H9 (cell line): ENCODE measurements at regions not wholly inside any gene's neighbourhood (a gene's known extent, or its start where the extent isn't known, plus 50 kb on each side); places are given as distances from the start of the nearest gene placed in this dataset.

ENCODE experiments used
- DNase-seq: peaks from one replicate; pipeline ENCODE4 v3.0.0-alpha.2; 2017
- H2AFZ ChIP-seq: one replicate; pipeline ENCODE4 v1.6.1; 2013; ENCODE audit warnings: mild to moderate bottlenecking, low read length, control low read depth, moderate library complexity
- H2AK5ac ChIP-seq: 2 replicates; pipeline ENCODE4 v1.6.1; 2013; ENCODE audit warnings: low read length, control low read depth, mixed read lengths; ENCODE audit not compliant: insufficient read length
- H2BK120ac ChIP-seq: one replicate; pipeline ENCODE4 v1.6.1; 2013; ENCODE audit warnings: low read depth, mild to moderate bottlenecking, low read length, control low read depth, inconsistent platforms; ENCODE audit not compliant: poor library complexity, severe bottlenecking
- H2BK12ac ChIP-seq: 2 replicates; pipeline ENCODE4 v1.6.1; 2013; ENCODE audit warnings: low read length, control low read depth, mixed read lengths, low read depth; ENCODE audit not compliant: insufficient read length
- H2BK15ac ChIP-seq: 2 replicates; pipeline ENCODE4 v1.6.1; 2013; ENCODE audit warnings: low read depth, low read length, control low read depth
- H2BK20ac ChIP-seq: one replicate; pipeline ENCODE4 v1.6.1; 2013; ENCODE audit warnings: low read depth, mild to moderate bottlenecking, low read length, control low read depth, inconsistent platforms; ENCODE audit not compliant: poor library complexity, severe bottlenecking
- H2BK5ac ChIP-seq: 2 replicates; pipeline ENCODE4 v1.6.1; 2013; ENCODE audit warnings: low read length, control low read depth, mixed read lengths; ENCODE audit not compliant: insufficient read length
- H3K14ac ChIP-seq: 2 replicates; pipeline ENCODE4 v1.6.1; 2013; ENCODE audit warnings: low read length, control low read depth; ENCODE audit not compliant: insufficient read depth
- H3K18ac ChIP-seq: 2 replicates; pipeline ENCODE4 v1.6.1; 2013; ENCODE audit warnings: low read depth, mild to moderate bottlenecking, mixed read lengths, low read length, control low read depth; ENCODE audit not compliant: insufficient read length
- H3K23ac ChIP-seq: 2 replicates; pipeline ENCODE4 v1.6.1; 2013; ENCODE audit warnings: low read length, control low read depth, mixed read lengths, low read depth; ENCODE audit not compliant: insufficient read length
- H3K23me2 ChIP-seq: 2 replicates; pipeline ENCODE4 v1.6.1; 2013; ENCODE audit warnings: low read depth, mild to moderate bottlenecking, mixed read lengths, low read length, control low read depth; ENCODE audit not compliant: insufficient read length, poor library complexity, severe bottlenecking
- H3K27ac ChIP-seq: 2 replicates; pipeline ENCODE4 v1.5.1; 2013; ENCODE audit warnings: low read length, control low read depth, mixed read lengths, low read depth; ENCODE audit not compliant: insufficient read length
- H3K27me3 ChIP-seq: 2 replicates; pipeline ENCODE4 v1.6.1; 2013; ENCODE audit warnings: low read length, control low read depth, inconsistent platforms; ENCODE audit not compliant: insufficient read depth
- H3K4ac ChIP-seq: 2 replicates; pipeline ENCODE4 v1.6.1; 2013; ENCODE audit warnings: low read depth, mild to moderate bottlenecking, control low read depth, inconsistent platforms, low read length, moderate library complexity
- H3K4me1 ChIP-seq: 2 replicates; pipeline ENCODE4 v1.6.1; 2013; ENCODE audit warnings: low read length, control low read depth, inconsistent platforms; ENCODE audit not compliant: insufficient read depth
- H3K4me2 ChIP-seq: 2 replicates; pipeline ENCODE4 v1.6.1; 2013; ENCODE audit warnings: low read length, control low read depth, mixed read lengths; ENCODE audit not compliant: insufficient read length, insufficient read depth
- H3K56ac ChIP-seq: 2 replicates; pipeline ENCODE4 v1.6.1; 2013; ENCODE audit warnings: low read depth, mild to moderate bottlenecking, mixed read lengths, low read length, control low read depth; ENCODE audit not compliant: insufficient read length
- H3K79me1 ChIP-seq: 2 replicates; pipeline ENCODE4 v1.6.1; 2013; ENCODE audit warnings: low read depth, mild to moderate bottlenecking, moderate library complexity, low read length, control low read depth, inconsistent platforms; ENCODE audit not compliant: insufficient read depth, poor library complexity, severe bottlenecking
- H3K79me2 ChIP-seq: 2 replicates; pipeline ENCODE4 v1.6.1; 2013; ENCODE audit warnings: low read length, control low read depth, inconsistent platforms; ENCODE audit not compliant: insufficient read depth
- H3K9ac ChIP-seq: 2 replicates; pipeline ENCODE4 v1.6.1; 2013; ENCODE audit warnings: low read length, control low read depth, mixed read lengths; ENCODE audit not compliant: insufficient read length; ENCODE audit errors: extremely low read depth
- H3K9me3 ChIP-seq: one replicate; pipeline ENCODE4 v1.6.1; 2013; ENCODE audit warnings: low read depth, low read length, inconsistent platforms; ENCODE audit not compliant: control insufficient read depth
- H3T11ph ChIP-seq: one replicate; pipeline ENCODE4 v1.6.1; 2013; ENCODE audit warnings: mild to moderate bottlenecking, low read length, control low read depth, inconsistent platforms
- H4K20me1 ChIP-seq: one replicate; pipeline ENCODE4 v1.6.1; 2013; ENCODE audit not compliant: control insufficient read depth, insufficient read length, insufficient read depth
- H4K5ac ChIP-seq: 2 replicates; pipeline ENCODE4 v1.6.1; 2013; ENCODE audit warnings: low read depth, mild to moderate bottlenecking, mixed read lengths, low read length, control low read depth; ENCODE audit not compliant: insufficient read length
- H4K8ac ChIP-seq: replicated peaks from 2 replicates; pipeline ENCODE4 v1.6.1; 2013; ENCODE audit warnings: low read length, control low read depth, mixed read lengths, low read depth; ENCODE audit not compliant: insufficient read length
- H4K91ac ChIP-seq: 2 replicates; pipeline ENCODE4 v1.6.1; 2013; ENCODE audit warnings: low read depth, mild to moderate bottlenecking, moderate library complexity, mixed read lengths, low read length, control low read depth; ENCODE audit not compliant: insufficient read length
- H3K27ac Mint-ChIP-seq, 3 experiments: 2 replicates in 2 of 3; 3 replicates in 1 of 3; pipeline ENCODE4 v1.8.0; 2020 to 2021; ENCODE audit warnings: mixed read lengths in 3 of 3, mild to moderate bottlenecking in 1 of 3, moderate library complexity in 1 of 3
- H3K27me3 Mint-ChIP-seq: 2 replicates; pipeline ENCODE4 v1.8.0; 2021; ENCODE audit warnings: low read depth, mild to moderate bottlenecking, moderate library complexity, mixed read lengths
- H3K36me3 Mint-ChIP-seq, 3 experiments: 2 replicates in 2 of 3; 3 replicates in 1 of 3; pipeline ENCODE4 v1.8.0; 2020 to 2021; ENCODE audit warnings: low read depth in 3 of 3, mixed read lengths in 3 of 3; ENCODE audit not compliant: insufficient read depth in 1 of 3
- H3K4me1 Mint-ChIP-seq, 2 experiments: 2 replicates each; pipeline ENCODE4 v1.8.0; 2020; ENCODE audit warnings: mixed read lengths in 2 of 2
- H3K4me3 Mint-ChIP-seq, 2 experiments: 2 replicates in 1 of 2; 3 replicates in 1 of 2; pipeline ENCODE4 v1.8.0; 2020 to 2021; ENCODE audit warnings: mild to moderate bottlenecking in 2 of 2, mixed read lengths in 2 of 2, moderate library complexity in 1 of 2
- H3K9me3 Mint-ChIP-seq, 2 experiments: 2 replicates in 1 of 2; 3 replicates in 1 of 2; pipeline ENCODE4 v1.8.0; 2020; ENCODE audit warnings: mild to moderate bottlenecking in 2 of 2, mixed read lengths in 2 of 2, moderate library complexity in 1 of 2
- CTCF ChIP-seq: fragments of 200-600 bp; sonication (generic); conservative IDR thresholded peaks from 3 replicates; pipeline ENCODE4 v1.8.0; 2021; ENCODE audit warnings: antibody characterized with exemption, mild to moderate bottlenecking
- WGBS: extraction: QIAGEN DNeasy Blood & Tissue Kit; methylation state at CpG from one replicate; pipeline ENCODE4 v1.1.7; 2013; ENCODE audit warnings: missing lambda C conversion rate, low lambda C conversion rate, mixed read lengths; ENCODE audit not compliant: insufficient read length; ENCODE audit errors: extremely low coverage; 5-methylcytosine and 5-hydroxymethylcytosine counted together

DNA sequence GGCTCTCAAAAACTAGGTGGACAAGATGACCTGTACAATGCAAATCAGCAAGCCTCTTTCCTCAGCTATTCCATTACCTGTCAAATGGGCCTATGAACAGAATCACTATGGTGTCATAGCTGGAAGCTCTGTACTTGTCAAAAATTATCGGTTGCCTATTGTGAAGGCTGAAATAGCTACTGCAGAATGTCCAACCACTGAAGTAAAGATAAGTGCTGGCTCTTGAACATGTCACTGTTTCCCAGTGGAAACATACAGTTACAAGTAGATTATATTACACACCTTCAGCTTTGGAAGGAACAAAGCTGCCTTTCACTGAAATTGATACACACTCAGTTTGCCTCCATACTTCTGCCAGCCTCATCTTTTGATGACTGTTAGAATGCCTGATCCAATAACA is 55.5 kb upstream of the PCDH9 start:
- Histone ChIP-seq H3T11ph (no peak overlapping the region), H4K8ac (no peak overlapping the region), H2BK5ac (no peak overlapping the region), H2BK15ac (no peak overlapping the region), H3K27ac (no peak overlapping the region), H3K79me1 (no peaks in the 10 kb centered on the region), H3K4me2 (no peak overlapping the region), H2BK12ac (no peak overlapping the region), H2AK5ac (no peak overlapping the region), H3K56ac (no peak overlapping the region), H3K18ac (no peak overlapping the region), H2BK20ac (no peak overlapping the region), H3K14ac (no peak overlapping the region), H3K79me2 (no peaks in the 10 kb centered on the region), H3K9ac (no peak overlapping the region), H3K4me1 (no peaks in the 10 kb centered on the region), H3K4ac (no peak overlapping the region), H4K5ac (no peak overlapping the region), H3K23me2 (no peaks in the 10 kb centered on the region), H2BK120ac (no peak overlapping the region), H3K27me3 (no peaks in the 10 kb centered on the region), H3K23ac (no peak overlapping the region), H2AFZ (no peak overlapping the region), H4K91ac (no peak overlapping the region), H4K20me1 (no peaks in the 10 kb centered on the region), H3K9me3 (no peaks in the 10 kb centered on the region)
- Mint-ChIP-seq H3K4me1 (peaks cover 0 to 10% of the 10 kb centered on the region in 2 experiments; a peak in 2 of 4 replicates), H3K27ac (no peak overlapping the region), H3K27me3 (no peaks in the 10 kb centered on the region), H3K9me3 (no peaks in the 10 kb centered on the region), H3K36me3 (no peaks in the 10 kb centered on the region; a peak in 1 of 7 replicates), H3K4me3 (no peak overlapping the region)
- DNase-seq: no peak
- no peak for TF ChIP-seq CTCF
- no CpG with 5 or more reads among the region's 1 CpG for WGBS
